H9 (cell line): ENCODE measurements at regions not wholly inside any gene's neighbourhood (a gene's known extent, or its start where the extent isn't known, plus 50 kb on each side); places are given as distances from the start of the nearest gene placed in this dataset.

Experiments used
- DNase-seq: peaks from one replicate; pipeline ENCODE4 v3.0.0-alpha.2; 2017
- H2AFZ ChIP-seq: one replicate; pipeline ENCODE4 v1.6.1; 2013; ENCODE audit warnings: mild to moderate bottlenecking, low read length, control low read depth, moderate library complexity
- H2AK5ac ChIP-seq: 2 replicates; pipeline ENCODE4 v1.6.1; 2013; ENCODE audit warnings: low read length, control low read depth, mixed read lengths; ENCODE audit not compliant: insufficient read length
- H2BK120ac ChIP-seq: one replicate; pipeline ENCODE4 v1.6.1; 2013; ENCODE audit warnings: low read depth, mild to moderate bottlenecking, low read length, control low read depth, inconsistent platforms; ENCODE audit not compliant: poor library complexity, severe bottlenecking
- H2BK12ac ChIP-seq: 2 replicates; pipeline ENCODE4 v1.6.1; 2013; ENCODE audit warnings: low read length, control low read depth, mixed read lengths, low read depth; ENCODE audit not compliant: insufficient read length
- H2BK15ac ChIP-seq: 2 replicates; pipeline ENCODE4 v1.6.1; 2013; ENCODE audit warnings: low read depth, low read length, control low read depth
- H2BK20ac ChIP-seq: one replicate; pipeline ENCODE4 v1.6.1; 2013; ENCODE audit warnings: low read depth, mild to moderate bottlenecking, low read length, control low read depth, inconsistent platforms; ENCODE audit not compliant: poor library complexity, severe bottlenecking
- H2BK5ac ChIP-seq: 2 replicates; pipeline ENCODE4 v1.6.1; 2013; ENCODE audit warnings: low read length, control low read depth, mixed read lengths; ENCODE audit not compliant: insufficient read length
- H3K14ac ChIP-seq: 2 replicates; pipeline ENCODE4 v1.6.1; 2013; ENCODE audit warnings: low read length, control low read depth; ENCODE audit not compliant: insufficient read depth
- H3K18ac ChIP-seq: 2 replicates; pipeline ENCODE4 v1.6.1; 2013; ENCODE audit warnings: low read depth, mild to moderate bottlenecking, mixed read lengths, low read length, control low read depth; ENCODE audit not compliant: insufficient read length
- H3K23ac ChIP-seq: 2 replicates; pipeline ENCODE4 v1.6.1; 2013; ENCODE audit warnings: low read length, control low read depth, mixed read lengths, low read depth; ENCODE audit not compliant: insufficient read length
- H3K23me2 ChIP-seq: 2 replicates; pipeline ENCODE4 v1.6.1; 2013; ENCODE audit warnings: low read depth, mild to moderate bottlenecking, mixed read lengths, low read length, control low read depth; ENCODE audit not compliant: insufficient read length, poor library complexity, severe bottlenecking
- H3K27ac ChIP-seq: 2 replicates; pipeline ENCODE4 v1.5.1; 2013; ENCODE audit warnings: low read length, control low read depth, mixed read lengths, low read depth; ENCODE audit not compliant: insufficient read length
- H3K27me3 ChIP-seq: 2 replicates; pipeline ENCODE4 v1.6.1; 2013; ENCODE audit warnings: low read length, control low read depth, inconsistent platforms; ENCODE audit not compliant: insufficient read depth
- H3K4ac ChIP-seq: 2 replicates; pipeline ENCODE4 v1.6.1; 2013; ENCODE audit warnings: low read depth, mild to moderate bottlenecking, control low read depth, inconsistent platforms, low read length, moderate library complexity
- H3K4me1 ChIP-seq: 2 replicates; pipeline ENCODE4 v1.6.1; 2013; ENCODE audit warnings: low read length, control low read depth, inconsistent platforms; ENCODE audit not compliant: insufficient read depth
- H3K4me2 ChIP-seq: 2 replicates; pipeline ENCODE4 v1.6.1; 2013; ENCODE audit warnings: low read length, control low read depth, mixed read lengths; ENCODE audit not compliant: insufficient read length, insufficient read depth
- H3K56ac ChIP-seq: 2 replicates; pipeline ENCODE4 v1.6.1; 2013; ENCODE audit warnings: low read depth, mild to moderate bottlenecking, mixed read lengths, low read length, control low read depth; ENCODE audit not compliant: insufficient read length
- H3K79me1 ChIP-seq: 2 replicates; pipeline ENCODE4 v1.6.1; 2013; ENCODE audit warnings: low read depth, mild to moderate bottlenecking, moderate library complexity, low read length, control low read depth, inconsistent platforms; ENCODE audit not compliant: insufficient read depth, poor library complexity, severe bottlenecking
- H3K79me2 ChIP-seq: 2 replicates; pipeline ENCODE4 v1.6.1; 2013; ENCODE audit warnings: low read length, control low read depth, inconsistent platforms; ENCODE audit not compliant: insufficient read depth
- H3K9ac ChIP-seq: 2 replicates; pipeline ENCODE4 v1.6.1; 2013; ENCODE audit warnings: low read length, control low read depth, mixed read lengths; ENCODE audit not compliant: insufficient read length; ENCODE audit errors: extremely low read depth
- H3K9me3 ChIP-seq: one replicate; pipeline ENCODE4 v1.6.1; 2013; ENCODE audit warnings: low read depth, low read length, inconsistent platforms; ENCODE audit not compliant: control insufficient read depth
- H3T11ph ChIP-seq: one replicate; pipeline ENCODE4 v1.6.1; 2013; ENCODE audit warnings: mild to moderate bottlenecking, low read length, control low read depth, inconsistent platforms
- H4K20me1 ChIP-seq: one replicate; pipeline ENCODE4 v1.6.1; 2013; ENCODE audit not compliant: control insufficient read depth, insufficient read length, insufficient read depth
- H4K5ac ChIP-seq: 2 replicates; pipeline ENCODE4 v1.6.1; 2013; ENCODE audit warnings: low read depth, mild to moderate bottlenecking, mixed read lengths, low read length, control low read depth; ENCODE audit not compliant: insufficient read length
- H4K8ac ChIP-seq: replicated peaks from 2 replicates; pipeline ENCODE4 v1.6.1; 2013; ENCODE audit warnings: low read length, control low read depth, mixed read lengths, low read depth; ENCODE audit not compliant: insufficient read length
- H4K91ac ChIP-seq: 2 replicates; pipeline ENCODE4 v1.6.1; 2013; ENCODE audit warnings: low read depth, mild to moderate bottlenecking, moderate library complexity, mixed read lengths, low read length, control low read depth; ENCODE audit not compliant: insufficient read length
- H3K27ac Mint-ChIP-seq, 3 experiments: 2 replicates in 2 of 3; 3 replicates in 1 of 3; pipeline ENCODE4 v1.8.0; 2020 to 2021; ENCODE audit warnings: mixed read lengths in 3 of 3, mild to moderate bottlenecking in 1 of 3, moderate library complexity in 1 of 3
- H3K27me3 Mint-ChIP-seq: 2 replicates; pipeline ENCODE4 v1.8.0; 2021; ENCODE audit warnings: low read depth, mild to moderate bottlenecking, moderate library complexity, mixed read lengths
- H3K36me3 Mint-ChIP-seq, 3 experiments: 2 replicates in 2 of 3; 3 replicates in 1 of 3; pipeline ENCODE4 v1.8.0; 2020 to 2021; ENCODE audit warnings: low read depth in 3 of 3, mixed read lengths in 3 of 3; ENCODE audit not compliant: insufficient read depth in 1 of 3
- H3K4me1 Mint-ChIP-seq, 2 experiments: 2 replicates each; pipeline ENCODE4 v1.8.0; 2020; ENCODE audit warnings: mixed read lengths in 2 of 2
- H3K4me3 Mint-ChIP-seq, 2 experiments: 2 replicates in 1 of 2; 3 replicates in 1 of 2; pipeline ENCODE4 v1.8.0; 2020 to 2021; ENCODE audit warnings: mild to moderate bottlenecking in 2 of 2, mixed read lengths in 2 of 2, moderate library complexity in 1 of 2
- H3K9me3 Mint-ChIP-seq, 2 experiments: 2 replicates in 1 of 2; 3 replicates in 1 of 2; pipeline ENCODE4 v1.8.0; 2020; ENCODE audit warnings: mild to moderate bottlenecking in 2 of 2, mixed read lengths in 2 of 2, moderate library complexity in 1 of 2
- WGBS: extraction: QIAGEN DNeasy Blood & Tissue Kit; methylation state at CpG from one replicate; pipeline ENCODE4 v1.1.7; 2013; ENCODE audit warnings: missing lambda C conversion rate, low lambda C conversion rate, mixed read lengths; ENCODE audit not compliant: insufficient read length; ENCODE audit errors: extremely low coverage; 5-methylcytosine and 5-hydroxymethylcytosine counted together
- TF ChIP-seq, protein P1 (sequence below): fragments of 200-600 bp; sonication (generic); conservative IDR thresholded peaks from 3 replicates; pipeline ENCODE4 v1.8.0; 2021; ENCODE audit warnings: antibody characterized with exemption, mild to moderate bottlenecking

DNA sequence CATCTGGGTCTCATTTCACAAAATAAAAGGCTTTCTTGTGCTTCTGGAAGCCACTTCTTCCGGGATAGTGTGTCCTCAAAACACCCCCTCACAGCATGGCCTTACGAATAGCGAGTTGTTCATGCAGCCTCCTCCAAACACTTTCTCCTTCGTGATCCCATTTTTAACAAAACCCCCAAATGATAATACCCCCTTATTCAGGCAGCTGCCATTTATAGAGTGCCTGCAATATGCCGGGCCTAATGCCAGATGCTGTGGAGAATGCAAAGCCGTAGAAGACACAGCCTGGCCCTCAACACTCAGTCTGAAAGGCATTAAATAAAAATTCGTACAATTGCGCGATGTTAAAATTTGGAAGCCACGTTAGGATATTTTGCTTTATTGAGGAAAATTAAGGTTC lies 66.4 kb upstream of the SLC44A1 start:
- Histone ChIP-seq H3K4me1 (peaks cover 5% of the 10 kb centered on the region; the same call in 1 of the 2 replicates), H4K8ac (no peak overlapping the region), H3K14ac (no peak overlapping the region), H3K79me2 (no peaks in the 10 kb centered on the region), H2AFZ (no peak overlapping the region), H3K27ac (no peak overlapping the region), H4K5ac (no peak overlapping the region), H2AK5ac (no peak overlapping the region), H3T11ph (no peak overlapping the region), H3K56ac (no peak overlapping the region), H3K23ac (no peak overlapping the region), H2BK12ac (no peak overlapping the region), H2BK120ac (no peak overlapping the region), H2BK5ac (no peak overlapping the region), H3K23me2 (no peaks in the 10 kb centered on the region), H4K91ac (no peak overlapping the region), H3K9ac (no peak overlapping the region), H2BK20ac (no peak overlapping the region), H3K4me2 (no peak overlapping the region), H3K9me3 (no peaks in the 10 kb centered on the region), H2BK15ac (no peak overlapping the region), H3K79me1 (no peaks in the 10 kb centered on the region), H3K18ac (no peak overlapping the region), H3K4ac (no peak overlapping the region), H3K27me3 (no peaks in the 10 kb centered on the region), H4K20me1 (no peaks in the 10 kb centered on the region)
- H3K36me3 Mint-ChIP-seq = no peaks in the 10 kb centered on the region
- no peaks in the 10 kb centered on the region for H3K27me3 Mint-ChIP-seq
- peaks cover 18 to 19% of the 10 kb centered on the region in 2 experiments for H3K4me1 Mint-ChIP-seq
- WGBS = no CpG with 5 or more reads among the region's 10 CpGs
- DNase-seq = no peak
- H3K4me3 Mint-ChIP-seq = no peak overlapping the region
- TF ChIP-seq, protein P1, sequence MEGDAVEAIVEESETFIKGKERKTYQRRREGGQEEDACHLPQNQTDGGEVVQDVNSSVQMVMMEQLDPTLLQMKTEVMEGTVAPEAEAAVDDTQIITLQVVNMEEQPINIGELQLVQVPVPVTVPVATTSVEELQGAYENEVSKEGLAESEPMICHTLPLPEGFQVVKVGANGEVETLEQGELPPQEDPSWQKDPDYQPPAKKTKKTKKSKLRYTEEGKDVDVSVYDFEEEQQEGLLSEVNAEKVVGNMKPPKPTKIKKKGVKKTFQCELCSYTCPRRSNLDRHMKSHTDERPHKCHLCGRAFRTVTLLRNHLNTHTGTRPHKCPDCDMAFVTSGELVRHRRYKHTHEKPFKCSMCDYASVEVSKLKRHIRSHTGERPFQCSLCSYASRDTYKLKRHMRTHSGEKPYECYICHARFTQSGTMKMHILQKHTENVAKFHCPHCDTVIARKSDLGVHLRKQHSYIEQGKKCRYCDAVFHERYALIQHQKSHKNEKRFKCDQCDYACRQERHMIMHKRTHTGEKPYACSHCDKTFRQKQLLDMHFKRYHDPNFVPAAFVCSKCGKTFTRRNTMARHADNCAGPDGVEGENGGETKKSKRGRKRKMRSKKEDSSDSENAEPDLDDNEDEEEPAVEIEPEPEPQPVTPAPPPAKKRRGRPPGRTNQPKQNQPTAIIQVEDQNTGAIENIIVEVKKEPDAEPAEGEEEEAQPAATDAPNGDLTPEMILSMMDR = no peak
- H3K9me3 Mint-ChIP-seq = no peaks in the 10 kb centered on the region
- no peak overlapping the region for H3K27ac Mint-ChIP-seq
